Smooth muscle cell (in vitro differentiated cells): ENCODE measurements at regions not wholly inside any gene's neighbourhood (a gene's known extent, or its start where the extent isn't known, plus 50 kb on each side); places are given as distances from the start of the nearest gene placed in this dataset.

Experiments
- DNase-seq: peaks from one replicate; lab custom pipeline; 2025; ENCODE audit not compliant: unreplicated experiment; lab: John Stamatoyannopoulos, UW
- H2AFZ ChIP-seq: fragments of 200-600 bp; sonication (generic); 2 replicates; pipeline ENCODE4 v1.6.0; 2016; ENCODE audit warnings: antibody characterized with exemption, low read depth, mild to moderate bottlenecking
- H3F3A ChIP-seq: fragments of 200-600 bp; sonication (generic); 2 replicates; pipeline ENCODE4 v1.6.0; 2017; ENCODE audit warnings: antibody characterized with exemption, low read depth
- H3K27ac ChIP-seq: fragments of 200-600 bp; sonication (generic); 2 replicates; pipeline ENCODE4 v1.5.1; 2016; ENCODE audit warnings: low read depth, mild to moderate bottlenecking
- H3K27me3 ChIP-seq: fragments of 200-600 bp; sonication (generic); 2 replicates; pipeline ENCODE4 v1.6.1; 2016; ENCODE audit warnings: low read depth, mild to moderate bottlenecking
- H3K36me3 ChIP-seq: fragments of 200-600 bp; sonication (generic); 2 replicates; pipeline ENCODE4 v1.5.1; 2016; ENCODE audit warnings: low read depth
- H3K4me1 ChIP-seq: fragments of 200-600 bp; sonication (generic); 2 replicates; pipeline ENCODE4 v1.5.1; 2016; ENCODE audit warnings: low read depth
- H3K4me2 ChIP-seq: fragments of 200-600 bp; sonication (generic); 2 replicates; pipeline ENCODE4 v1.6.0; 2016; ENCODE audit warnings: mild to moderate bottlenecking
- H3K4me3 ChIP-seq: fragments of 200-600 bp; sonication (generic); 2 replicates; pipeline ENCODE4 v1.5.1; 2016; ENCODE audit warnings: mild to moderate bottlenecking
- H3K79me2 ChIP-seq: fragments of 200-600 bp; sonication (generic); 2 replicates; pipeline ENCODE4 v1.6.0; 2016; ENCODE audit warnings: low read depth, mild to moderate bottlenecking
- H3K9ac ChIP-seq: fragments of 200-600 bp; sonication (generic); 2 replicates; pipeline ENCODE4 v1.6.0; 2016; ENCODE audit warnings: low read depth
- H3K9me3 ChIP-seq: fragments of 200-600 bp; sonication (generic); replicated peaks from 2 replicates; pipeline ENCODE4 v1.5.1; 2016; ENCODE audit warnings: low read depth
- H4K20me1 ChIP-seq: fragments of 200-600 bp; sonication (generic); 2 replicates; pipeline ENCODE4 v1.6.0; 2016; ENCODE audit warnings: low read depth
- WGBS: methylation state at CpG from one replicate; pipeline ENCODE4 v1.1.7; 2016; ENCODE audit warnings: low lambda C conversion rate; 5-methylcytosine and 5-hydroxymethylcytosine counted together
- TF ChIP-seq, protein P1 (sequence below): fragments of 200-600 bp; sonication (generic); IDR thresholded peaks from 2 replicates; pipeline ENCODE4 v1.5.1; 2017; ENCODE audit warnings: borderline replicate concordance, mild to moderate bottlenecking, antibody characterized with exemption; ENCODE audit not compliant: insufficient read depth, poor library complexity, severe bottlenecking

DNA sequence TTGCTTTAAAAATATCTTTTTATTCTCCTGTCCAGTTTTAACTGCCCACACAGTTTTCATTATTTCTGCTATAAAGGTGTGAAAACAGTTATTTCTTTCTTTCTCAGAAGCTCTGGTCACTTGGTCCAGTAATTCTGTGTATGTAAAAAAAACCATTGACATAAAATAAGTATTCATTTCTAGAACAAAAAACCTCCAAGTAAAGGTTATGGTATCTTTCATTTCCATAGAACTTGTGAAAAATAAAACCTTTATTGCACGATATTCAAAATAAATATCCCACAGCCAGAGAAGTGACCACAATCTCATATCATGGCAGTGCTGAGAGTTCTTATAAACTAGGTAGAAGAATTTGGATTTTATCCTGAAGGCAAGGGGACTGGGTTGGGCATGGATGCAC is 96.9 kb upstream of the TNFSF4 start:
- H3F3A ChIP-seq = no peaks in the 10 kb centered on the region
- H3K79me2 ChIP-seq = no peaks in the 10 kb centered on the region
- no peak overlapping the region for H2AFZ ChIP-seq
- TF ChIP-seq, protein P1, sequence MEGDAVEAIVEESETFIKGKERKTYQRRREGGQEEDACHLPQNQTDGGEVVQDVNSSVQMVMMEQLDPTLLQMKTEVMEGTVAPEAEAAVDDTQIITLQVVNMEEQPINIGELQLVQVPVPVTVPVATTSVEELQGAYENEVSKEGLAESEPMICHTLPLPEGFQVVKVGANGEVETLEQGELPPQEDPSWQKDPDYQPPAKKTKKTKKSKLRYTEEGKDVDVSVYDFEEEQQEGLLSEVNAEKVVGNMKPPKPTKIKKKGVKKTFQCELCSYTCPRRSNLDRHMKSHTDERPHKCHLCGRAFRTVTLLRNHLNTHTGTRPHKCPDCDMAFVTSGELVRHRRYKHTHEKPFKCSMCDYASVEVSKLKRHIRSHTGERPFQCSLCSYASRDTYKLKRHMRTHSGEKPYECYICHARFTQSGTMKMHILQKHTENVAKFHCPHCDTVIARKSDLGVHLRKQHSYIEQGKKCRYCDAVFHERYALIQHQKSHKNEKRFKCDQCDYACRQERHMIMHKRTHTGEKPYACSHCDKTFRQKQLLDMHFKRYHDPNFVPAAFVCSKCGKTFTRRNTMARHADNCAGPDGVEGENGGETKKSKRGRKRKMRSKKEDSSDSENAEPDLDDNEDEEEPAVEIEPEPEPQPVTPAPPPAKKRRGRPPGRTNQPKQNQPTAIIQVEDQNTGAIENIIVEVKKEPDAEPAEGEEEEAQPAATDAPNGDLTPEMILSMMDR = no peak
- no peaks in the 10 kb centered on the region for H3K36me3 ChIP-seq
- no peak overlapping the region for H3K9ac ChIP-seq
- H3K9me3 ChIP-seq = no peaks in the 10 kb centered on the region
- DNase-seq = no peak
- H3K4me3 ChIP-seq = no peak overlapping the region
- no peaks in the 10 kb centered on the region for H3K27me3 ChIP-seq
- 97% methylated on average over 1 of the region's 1 CpG for whole genome bisulfite sequencing
- H4K20me1 ChIP-seq = no peaks in the 10 kb centered on the region
- H3K4me2 ChIP-seq = peak overlapping the region; percentile 65
- peak overlapping the region; percentile 38 for H3K27ac ChIP-seq
- peaks cover 19% of the 10 kb centered on the region for H3K4me1 ChIP-seq

DNA sequence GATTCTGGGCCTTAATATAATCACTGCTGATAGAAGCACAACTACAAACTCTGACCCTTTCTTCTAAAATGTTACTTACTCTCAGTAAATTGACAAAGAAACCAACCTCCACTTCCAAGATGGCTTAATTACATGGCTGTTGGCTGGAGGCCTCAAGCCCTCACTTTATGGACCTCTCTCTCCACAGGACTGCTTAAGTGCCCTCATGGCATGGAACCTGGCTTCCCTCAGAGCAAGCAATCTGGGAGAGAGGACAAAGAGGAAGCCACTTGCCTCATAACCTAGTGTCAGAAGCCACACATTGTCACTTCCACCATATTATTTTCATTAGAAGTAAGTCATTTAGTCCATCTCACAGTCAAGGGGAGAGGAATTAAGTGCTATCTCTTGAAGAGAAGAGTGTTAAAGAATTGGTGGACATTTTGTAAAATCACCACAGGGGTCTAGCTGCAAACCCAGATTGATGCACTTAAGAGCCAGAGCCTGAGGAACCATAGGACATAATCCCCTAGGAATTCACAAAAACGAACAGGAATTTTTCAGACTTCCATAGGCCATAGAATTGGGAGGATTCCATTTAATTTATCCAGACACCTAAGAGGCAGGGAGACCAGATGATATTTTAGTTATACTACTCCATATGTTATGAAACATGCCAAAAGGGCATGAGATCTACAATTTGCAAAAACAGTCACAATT is 97.5 kb upstream of the TNFSF4 start:
- Histone ChIP-seq H3K36me3 (no peaks in the 10 kb centered on the region), H3K27ac (no peak overlapping the region), H3K9me3 (peaks cover 2% of the 10 kb centered on the region), H3K79me2 (no peaks in the 10 kb centered on the region), H3K9ac (no peak overlapping the region), H3K4me2 (no peak overlapping the region), H4K20me1 (no peaks in the 10 kb centered on the region), H3K27me3 (no peaks in the 10 kb centered on the region), H3F3A (no peaks in the 10 kb centered on the region), H2AFZ (no peak overlapping the region), H3K4me1 (peaks cover 18% of the 10 kb centered on the region), H3K4me3 (no peak overlapping the region)
- TF ChIP-seq, protein P1 = no peak
- WGBS = 42% methylated on average over 1 of the region's 1 CpG
- DNase-seq = no peak

DNA sequence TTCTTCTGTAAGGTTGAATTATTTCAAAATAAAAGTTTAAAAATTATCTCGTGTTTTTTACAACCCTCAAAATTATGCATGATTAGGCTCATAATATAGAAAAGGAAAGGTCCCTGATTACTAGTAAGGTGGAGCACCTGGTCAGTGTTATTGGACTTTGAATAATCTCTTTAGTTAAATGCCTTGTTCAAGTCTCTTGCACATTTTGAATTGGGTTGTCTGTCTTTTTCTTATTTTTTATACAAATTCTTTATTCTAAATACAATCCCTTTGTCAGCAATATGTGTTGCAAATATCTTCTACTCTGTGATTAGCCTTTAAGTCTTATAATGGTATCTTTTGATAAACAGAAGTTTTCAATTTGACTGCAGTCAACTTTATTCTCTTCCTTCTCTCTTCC is 100.7 kb upstream of the TNFSF4 start:
- TF ChIP-seq, protein P1 = no peak
- no peak overlapping the region for H3K4me2 ChIP-seq
- H4K20me1 ChIP-seq = no peaks in the 10 kb centered on the region
- peaks cover 4% of the 10 kb centered on the region for H3K36me3 ChIP-seq
- no peaks in the 10 kb centered on the region for H3K27me3 ChIP-seq
- H3K4me1 ChIP-seq = peaks cover 13% of the 10 kb centered on the region
- H2AFZ ChIP-seq = no peak overlapping the region
- no peaks in the 10 kb centered on the region for H3K79me2 ChIP-seq
- H3K9me3 ChIP-seq = peaks cover 9% of the 10 kb centered on the region
- no peak overlapping the region for H3K27ac ChIP-seq
- no peaks in the 10 kb centered on the region for H3F3A ChIP-seq
- H3K9ac ChIP-seq = no peak overlapping the region
- no peak overlapping the region for H3K4me3 ChIP-seq
- 84% methylated on average over 1 of the region's 1 CpG for WGBS
- DNase-seq = no peak

DNA sequence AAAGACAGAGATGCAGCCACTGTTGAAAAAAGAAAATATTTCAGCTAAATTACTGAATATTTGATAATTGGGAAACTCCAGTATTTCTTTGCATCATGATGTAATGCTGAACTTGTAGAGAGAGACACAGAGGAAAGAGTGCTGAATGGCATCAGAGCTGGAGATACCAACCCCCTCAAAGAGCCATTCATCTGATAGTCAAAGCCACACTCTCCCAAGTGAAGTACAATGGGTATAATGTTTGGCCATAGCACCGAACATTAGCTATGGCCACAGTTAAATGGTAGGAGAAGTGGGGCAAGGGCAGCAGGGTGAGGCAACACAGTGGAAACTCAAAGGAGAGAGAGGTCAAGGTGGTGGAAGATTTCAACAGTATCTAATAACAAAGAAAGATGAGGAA is 107.5 kb upstream of the TNFSF4 start:
- Histone ChIP-seq H3K4me2 (no peak overlapping the region), H3K27me3 (no peaks in the 10 kb centered on the region), H3K4me3 (no peak overlapping the region), H3K36me3 (peaks cover 4% of the 10 kb centered on the region), H3K79me2 (no peaks in the 10 kb centered on the region), H3K27ac (no peak overlapping the region), H3K9me3 (peaks cover 7% of the 10 kb centered on the region), H3K4me1 (no peaks in the 10 kb centered on the region), H4K20me1 (no peaks in the 10 kb centered on the region), H2AFZ (no peak overlapping the region), H3F3A (no peaks in the 10 kb centered on the region), H3K9ac (no peak overlapping the region)
- 95% methylated on average over 1 of the region's 1 CpG for WGBS
- DNase-seq = no peak
- TF ChIP-seq, protein P1 = no peak
